H1 (cell line): ENCODE measurements at regions not wholly inside any gene's neighbourhood (a gene's known extent, or its start where the extent isn't known, plus 50 kb on each side); places are given as distances from the start of the nearest gene placed in this dataset.

Source experiments
- CTCF ChIA-PET: fragments of 300-600 bp; sonication (Branson Sonifier 250); formaldehyde crosslinking; loops from one replicate; lab custom pipeline; 2021; ENCODE audit not compliant: partially characterized antibody; lab: Charles Lee
- POLR2A ChIA-PET: fragments of 300-600 bp; sonication (Branson Sonifier 250); formaldehyde crosslinking; loops from one replicate; lab custom pipeline; 2021; ENCODE audit warnings: inconsistent platforms; ENCODE audit not compliant: partially characterized antibody; lab: Charles Lee
- DNase-seq, 2 experiments: peaks; one replicate each; pipeline versions ENCODE4 v3.0.0 to v3.0.0-alpha.2; 2010 to 2022; ENCODE audit warnings: low spot score in 2 of 2, low read depth in 1 of 2, mixed read lengths in 1 of 2
- FAIRE-seq: peaks from 2 replicates; lab custom pipeline; 2011; peaks lifted over from hg19 to GRCh38; lab: Jason Lieb, UNC
- H2AFZ ChIP-seq: 2 replicates; pipeline ENCODE4 v1.8.1; 2012; ENCODE audit warnings: low read length, inconsistent platforms
- H2AK5ac ChIP-seq: 2 replicates; pipeline ENCODE4 v1.6.1; 2013; ENCODE audit warnings: low read depth, low read length
- H2BK120ac ChIP-seq: replicated peaks from 2 replicates; pipeline ENCODE3; 2013; ENCODE audit warnings: low read depth, low read length, inconsistent platforms
- H2BK12ac ChIP-seq: 2 replicates; pipeline ENCODE4 v1.6.1; 2013; ENCODE audit warnings: low read depth, low read length
- H2BK15ac ChIP-seq: 2 replicates; pipeline ENCODE4 v1.6.1; 2013; ENCODE audit warnings: low read length
- H2BK20ac ChIP-seq: 2 replicates; pipeline ENCODE4 v1.6.1; 2013; ENCODE audit warnings: low read length
- H2BK5ac ChIP-seq: 2 replicates; pipeline ENCODE4 v1.6.1; 2013; ENCODE audit warnings: low read depth, low read length
- H3K14ac ChIP-seq: 2 replicates; pipeline ENCODE4 v1.6.1; 2013; ENCODE audit warnings: inconsistent platforms; ENCODE audit not compliant: insufficient read length
- H3K18ac ChIP-seq: 2 replicates; pipeline ENCODE4 v1.6.1; 2013; ENCODE audit warnings: low read length; ENCODE audit errors: extremely low read depth
- H3K23ac ChIP-seq: 2 replicates; pipeline ENCODE4 v1.6.1; 2013; ENCODE audit warnings: inconsistent platforms; ENCODE audit not compliant: insufficient read length
- H3K23me2 ChIP-seq: 2 replicates; pipeline ENCODE4 v1.6.1; 2013; ENCODE audit warnings: low read depth, low read length
- H3K27ac ChIP-seq: 2 replicates; pipeline ENCODE4 v1.6.1; 2011; ENCODE audit warnings: low read depth, low read length, inconsistent platforms
- H3K27me3 ChIP-seq, 4 experiments: replicated peaks in 1 of 4; 1 replicate in 1 of 4; 2 replicates in 3 of 4; pipeline versions ENCODE4 v1.6.1 to v1.8.1; 2011 to 2013; ENCODE audit warnings: low read length in 3 of 4, mild to moderate bottlenecking in 3 of 4, inconsistent platforms in 2 of 4, mixed read lengths in 2 of 4, moderate library complexity in 1 of 4; ENCODE audit not compliant: control insufficient read depth in 3 of 4, insufficient read depth in 3 of 4; ENCODE audit errors: extremely low read depth in 1 of 4
- H3K36me3 ChIP-seq, 4 experiments: 2 replicates each; pipeline versions ENCODE4 v1.6.1 to v1.8.1; 2011 to 2013; ENCODE audit warnings: mild to moderate bottlenecking in 4 of 4, low read length in 3 of 4, moderate library complexity in 2 of 4, control low read depth in 1 of 4, inconsistent platforms in 1 of 4; ENCODE audit not compliant: insufficient read depth in 4 of 4, control insufficient read depth in 2 of 4
- H3K4ac ChIP-seq: replicated peaks from 2 replicates; pipeline ENCODE3; 2013; ENCODE audit warnings: low read length, low read depth, mixed read lengths, inconsistent platforms; ENCODE audit not compliant: insufficient read length
- H3K4me1 ChIP-seq, 4 experiments: replicated peaks in 1 of 4; 1 replicate in 1 of 4; 2 replicates in 3 of 4; pipeline versions ENCODE4 v1.6.1 to v1.8.1; 2011 to 2013; ENCODE audit warnings: low read length in 3 of 4, inconsistent platforms in 2 of 4, mixed read lengths in 1 of 4; ENCODE audit not compliant: insufficient read depth in 4 of 4, control insufficient read depth in 3 of 4
- H3K4me2 ChIP-seq, 2 experiments: 2 replicates each; pipeline versions ENCODE4 v1.6.1 to v1.8.1; 2011 to 2013; ENCODE audit warnings: low read depth in 2 of 2, low read length in 2 of 2, control low read depth in 1 of 2, inconsistent platforms in 1 of 2, mild to moderate bottlenecking in 1 of 2; ENCODE audit not compliant: insufficient read depth in 1 of 2
- H3K4me3 ChIP-seq, 4 experiments: fragments of 200-600, 300-600 bp in 1 of 4; sonication (generic), shearing (Covaris generic), sonication (Bioruptor Twin) in 1 of 4; 2 replicates each; pipeline versions ENCODE4 v1.5.1 to v1.8.1; 2011 to 2016; ENCODE audit warnings: low read length in 4 of 4, low read depth in 3 of 4, control low read depth in 2 of 4, inconsistent platforms in 2 of 4, mild to moderate bottlenecking in 2 of 4, mixed read lengths in 1 of 4, moderate library complexity in 1 of 4; ENCODE audit not compliant: insufficient read depth in 2 of 4; ENCODE audit errors: extremely low read depth in 1 of 4
- H3K56ac ChIP-seq: replicated peaks from 2 replicates; pipeline ENCODE3; 2013; ENCODE audit warnings: low read depth, mild to moderate bottlenecking, mixed read lengths, low read length, inconsistent platforms; ENCODE audit not compliant: insufficient read length
- H3K79me1 ChIP-seq: 2 replicates; pipeline ENCODE4 v1.6.1; 2013; ENCODE audit warnings: low read depth, low read length, control low read depth
- H3K79me2 ChIP-seq, 2 experiments: 2 replicates each; pipeline versions ENCODE4 v1.6.1 to v1.8.1; 2012 to 2013; ENCODE audit warnings: low read length in 2 of 2, mild to moderate bottlenecking in 2 of 2, inconsistent platforms in 1 of 2; ENCODE audit not compliant: insufficient read depth in 2 of 2, control insufficient read depth in 1 of 2
- H3K9ac ChIP-seq, 4 experiments: replicated peaks in 1 of 4; 1 replicate in 1 of 4; 2 replicates in 3 of 4; pipeline versions ENCODE4 v1.6.1 to v1.8.1; 2011 to 2013; ENCODE audit warnings: low read depth in 3 of 4, low read length in 3 of 4, control low read depth in 2 of 4, mild to moderate bottlenecking in 2 of 4, moderate library complexity in 2 of 4, inconsistent platforms in 1 of 4; ENCODE audit errors: extremely low read depth in 1 of 4
- H3K9me3 ChIP-seq, 2 experiments: 2 replicates each; pipeline versions ENCODE4 v1.6.1 to v1.8.1; 2012 to 2013; ENCODE audit warnings: mild to moderate bottlenecking in 2 of 2, moderate library complexity in 2 of 2, control low read depth in 1 of 2, inconsistent platforms in 1 of 2, low read depth in 1 of 2, low read length in 1 of 2, mixed read lengths in 1 of 2; ENCODE audit not compliant: insufficient read depth in 2 of 2
- H4K20me1 ChIP-seq, 2 experiments: replicated peaks in 1 of 2; 2 replicates each; pipeline versions ENCODE3 to v1.8.1; 2011 to 2013; ENCODE audit warnings: inconsistent platforms in 2 of 2, low read length in 2 of 2, mild to moderate bottlenecking in 1 of 2; ENCODE audit not compliant: insufficient read depth in 2 of 2, control insufficient read depth in 1 of 2
- H4K5ac ChIP-seq: 2 replicates; pipeline ENCODE4 v1.6.1; 2013; ENCODE audit warnings: low read length, low read depth, mixed read lengths, inconsistent platforms; ENCODE audit not compliant: insufficient read length
- H4K8ac ChIP-seq: 2 replicates; pipeline ENCODE4 v1.8.0; 2013; ENCODE audit warnings: mild to moderate bottlenecking, moderate library complexity, low read length, inconsistent platforms; ENCODE audit not compliant: insufficient read depth; ENCODE audit errors: extremely low read depth
- H4K91ac ChIP-seq: replicated peaks from 2 replicates; pipeline ENCODE3; 2013; ENCODE audit warnings: low read length, mixed read lengths, inconsistent platforms; ENCODE audit not compliant: insufficient read length
- BCL11A ChIP-seq, 2 experiments: IDR thresholded peaks; one replicate each; pipeline ENCODE4 v1.6.1; 2011; ENCODE audit warnings: low read depth in 2 of 2, low read length in 2 of 2, mild to moderate bottlenecking in 2 of 2
- CREB1 ChIP-seq: IDR thresholded peaks from 2 replicates; pipeline ENCODE4 v1.6.1; 2012; ENCODE audit warnings: inconsistent platforms
- CTBP2 ChIP-seq: IDR thresholded peaks from 2 replicates; pipeline ENCODE4 v1.7.0; 2011; ENCODE audit warnings: borderline replicate concordance, mild to moderate bottlenecking, moderate library complexity, mixed read lengths, low read length; ENCODE audit not compliant: insufficient read depth, insufficient read length
- GABPA ChIP-seq: IDR thresholded peaks from 2 replicates; pipeline ENCODE4 v1.6.1; 2011; ENCODE audit warnings: mild to moderate bottlenecking, low read length, moderate library complexity, borderline replicate concordance; ENCODE audit not compliant: insufficient read depth
- GTF2F1 ChIP-seq: IDR thresholded peaks from 2 replicates; pipeline ENCODE4 v1.6.1; 2012; ENCODE audit warnings: low read depth, low read length, improper control_type of control experiment, borderline replicate concordance
- NRF1 ChIP-seq: IDR thresholded peaks from 2 replicates; pipeline ENCODE4 v1.6.1; 2011; ENCODE audit warnings: mild to moderate bottlenecking, low read depth, low read length, improper control_type of control experiment
- POLR2A ChIP-seq, 2 experiments: IDR thresholded peaks; 1 replicate in 1 of 2; 2 replicates in 1 of 2; pipeline ENCODE4 v1.6.1; 2011; ENCODE audit warnings: low read depth in 2 of 2, low read length in 2 of 2, mild to moderate bottlenecking in 2 of 2; ENCODE audit errors: control extremely low read depth in 1 of 2
- SUZ12 ChIP-seq: fragments of 200-600 bp; sonication (generic); IDR thresholded peaks from 2 replicates; pipeline ENCODE4 v1.6.1; 2012; ENCODE audit warnings: mild to moderate bottlenecking, inconsistent platforms, low read length, moderate library complexity, mixed read lengths
- ZNF274 ChIP-seq: IDR thresholded peaks from 2 replicates; pipeline ENCODE4 v1.7.0; 2012; ENCODE audit warnings: low read length, borderline replicate concordance; ENCODE audit errors: extremely low read depth
- WGBS, 2 experiments: shearing (Covaris generic) in 1 of 2; methylation state at CpG; one replicate each; pipeline versions ENCODE4 v1.1.6 to v1.1.7; 2013 to 2015; ENCODE audit warnings: low lambda C conversion rate in 2 of 2, mixed read lengths in 2 of 2, inconsistent platforms in 1 of 2, low coverage in 1 of 2, missing lambda C conversion rate in 1 of 2; ENCODE audit not compliant: insufficient replicate concordance in 2 of 2, insufficient coverage in 1 of 2, insufficient read length in 1 of 2; ENCODE audit errors: extremely low coverage in 1 of 2, missing lambda C conversion rate in 1 of 2; 5-methylcytosine and 5-hydroxymethylcytosine counted together

DNA sequence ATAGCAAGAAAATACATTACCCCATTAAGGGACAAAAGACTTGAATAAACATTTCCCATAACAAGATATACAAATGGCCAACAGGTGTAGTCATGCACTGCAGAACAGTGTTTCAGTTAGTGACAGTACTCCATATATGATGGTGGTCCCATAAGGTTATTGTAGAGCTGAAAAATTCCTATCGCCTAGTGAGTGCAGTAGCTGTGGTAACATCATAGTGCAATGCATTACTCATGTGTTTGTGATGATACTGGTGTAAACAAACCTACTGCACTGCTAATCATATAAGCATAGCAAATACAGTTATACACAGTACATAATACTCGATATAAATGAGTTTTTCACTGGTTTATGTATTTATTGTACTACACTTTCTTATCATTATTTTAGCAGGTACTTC lies 168.7 kb downstream of the C12orf75 start:
- ChIA-PET CTCF (interaction anchor here (1.2 to 1.4 kb wide), 2 partner anchors 79 to 206 kb away, joined by 3 read pairs; no protein-coding TSS in a partner anchor), POLR2A (no interaction called here)
- FAIRE-seq (no peak), DNase-seq (no peak)
- Histone ChIP-seq H2BK15ac (no peak overlapping the region), H3K27me3 (no peaks in the 10 kb centered on the region), H4K20me1 (no peaks in the 10 kb centered on the region), H2BK120ac (no peak overlapping the region), H2BK20ac (no peak overlapping the region), H3K4me2 (no peak overlapping the region), H3K4me3 (no peak overlapping the region), H3K79me1 (no peaks in the 10 kb centered on the region), H3K9ac (no peak overlapping the region), H3K4ac (no peak overlapping the region), H4K8ac (no peak overlapping the region), H2AFZ (no peak overlapping the region), H4K5ac (no peak overlapping the region), H3K36me3 (no peaks in the 10 kb centered on the region), H3K23me2 (peaks cover 5% of the 10 kb centered on the region; the same call in 1 of the 2 replicates), H3K23ac (no peak overlapping the region), H3K9me3 (peaks cover 0 to 6% of the 10 kb centered on the region in 2 experiments; a peak in 1 of 4 replicates), H3K27ac (no peak overlapping the region), H3K79me2 (no peaks in the 10 kb centered on the region), H3K4me1 (no peaks in the 10 kb centered on the region), H4K91ac (no peak overlapping the region), H3K56ac (no peak overlapping the region), H2AK5ac (no peak overlapping the region), H3K14ac (no peak overlapping the region), H3K18ac (no peak overlapping the region), H2BK5ac (no peak overlapping the region), H2BK12ac (no peak overlapping the region)
- TF ChIP-seq CTBP2 (no peak), CREB1 (no peak), ZNF274 (no peak), GABPA (no peak), GTF2F1 (no peak), BCL11A (IDR thresholded peaks at IDR 0.05; ENCODE audit: low read depth in 2 of 2, low read length in 2 of 2) (no peak), POLR2A (IDR thresholded peaks at IDR 0.05; ENCODE audit: control extremely low read depth in 1 of 2, low read depth in 2 of 2, low read length in 2 of 2) (no peak), SUZ12 (no peak), NRF1 (no peak)
- 79% methylated on average over 2 of the region's 2 CpGs; no CpG with 5 or more reads in 1 of the 2 experiments for WGBS, 2 experiments
